Skeletal muscle tissue (tissue), 3 donors: ENCODE measurements at regions not wholly inside any gene's neighbourhood (a gene's known extent, or its start where the extent isn't known, plus 50 kb on each side); places are given as distances from the start of the nearest gene placed in this dataset.
"Not testable (repeated sequence)": the region's sequence is repeated elsewhere in the genome, so short reads cannot be mapped to it uniquely, and the experiment has no call there.

Source experiments
- H3K27ac ChIP-seq: one replicate; pipeline ENCODE4 v1.7.0; 2013; ENCODE audit warnings: mild to moderate bottlenecking, low read depth, low read length, inconsistent platforms
- H3K27me3 ChIP-seq, 3 donors: one replicate each; pipeline ENCODE4 v1.7.0; 2013; ENCODE audit warnings: low read length in 3 of 3; ENCODE audit not compliant: control insufficient read depth in 3 of 3, insufficient read depth in 3 of 3
- H3K36me3 ChIP-seq, 3 donors: one replicate each; pipeline ENCODE4 v1.7.0; 2013; ENCODE audit warnings: low read length in 3 of 3; ENCODE audit not compliant: control insufficient read depth in 3 of 3, insufficient read depth in 3 of 3
- H3K4me1 ChIP-seq, 3 donors: one replicate each; pipeline ENCODE4 v1.7.0; 2013; ENCODE audit warnings: low read length in 3 of 3, mild to moderate bottlenecking in 3 of 3; ENCODE audit not compliant: control insufficient read depth in 3 of 3, insufficient read depth in 3 of 3
- H3K4me3 ChIP-seq, 3 donors: one replicate each; pipeline ENCODE4 v1.7.0; 2013; ENCODE audit warnings: low read length in 3 of 3
- H3K9ac ChIP-seq, 3 donors: one replicate each; pipeline ENCODE4 v1.7.0; 2013; ENCODE audit warnings: low read length in 3 of 3, mild to moderate bottlenecking in 3 of 3, moderate library complexity in 2 of 3, low read depth in 1 of 3
- H3K9me3 ChIP-seq, 3 donors: one replicate each; pipeline ENCODE4 v1.7.0; 2013; ENCODE audit warnings: low read length in 3 of 3; ENCODE audit not compliant: control insufficient read depth in 3 of 3
- donor health status: Osteomylitis.

- Histone ChIP-seq H3K27ac (no peak overlapping the region), H3K9ac (no peak overlapping the region), H3K4me3 (no peak overlapping the region), H3K36me3 (no peaks in the 10 kb centered on the region), H3K27me3 (no peaks in the 10 kb centered on the region), H3K9me3 (no peaks in the 10 kb centered on the region), H3K4me1 (no peaks in the 10 kb centered on the region)
Measured at GRCh38 chr13:61215601-61216000, 200.0 kb downstream of the PCDH20 start.

- H3K9me3 ChIP-seq = no peaks in the 10 kb centered on the region
- H3K4me1 ChIP-seq = no peaks in the 10 kb centered on the region
- H3K36me3 ChIP-seq = no peaks in the 10 kb centered on the region
- no peak overlapping the region for H3K9ac ChIP-seq
- H3K27me3 ChIP-seq = no peaks in the 10 kb centered on the region
- H3K27ac ChIP-seq = no peak overlapping the region
- no peak overlapping the region for H3K4me3 ChIP-seq
Measured at GRCh38 chr13:61215116-61215515, 200.5 kb downstream of the PCDH20 start.

GRCh38 chr13:61214551-61214950, 201.1 kb downstream of the PCDH20 start:
- Histone ChIP-seq H3K9ac (no peak overlapping the region), H3K27ac (no peak overlapping the region), H3K27me3 (no peaks in the 10 kb centered on the region), H3K36me3 (no peaks in the 10 kb centered on the region), H3K4me3 (no peak overlapping the region), H3K9me3 (no peaks in the 10 kb centered on the region), H3K4me1 (no peaks in the 10 kb centered on the region)

GRCh38 chr13:61205898-61206297, 209.8 kb downstream of the PCDH20 start:
- not testable (repeated sequence) for H3K4me1 ChIP-seq, H3K36me3 ChIP-seq, H3K9ac ChIP-seq, H3K4me3 ChIP-seq, H3K27me3 ChIP-seq, H3K9me3 ChIP-seq, H3K27ac ChIP-seq

- Histone ChIP-seq H3K9me3 (no peaks in the 10 kb centered on the region), H3K4me1 (no peaks in the 10 kb centered on the region), H3K36me3 (no peaks in the 10 kb centered on the region), H3K4me3 (no peak overlapping the region), H3K27ac (no peak overlapping the region), H3K27me3 (no peaks in the 10 kb centered on the region), H3K9ac (no peak overlapping the region)
Measured at GRCh38 chr13:61204025-61204424, 211.6 kb downstream of the PCDH20 start.

- Histone ChIP-seq H3K9me3 (no peaks in the 10 kb centered on the region), H3K4me3 (no peak overlapping the region), H3K27me3 (no peaks in the 10 kb centered on the region), H3K36me3 (no peaks in the 10 kb centered on the region), H3K4me1 (no peaks in the 10 kb centered on the region), H3K27ac (no peak overlapping the region), H3K9ac (no peak overlapping the region)
Measured at GRCh38 chr13:61202042-61202441, 213.6 kb downstream of the PCDH20 start.

- Histone ChIP-seq H3K9me3 (no peaks in the 10 kb centered on the region), H3K4me1 (no peaks in the 10 kb centered on the region), H3K27ac (no peak overlapping the region), H3K27me3 (no peaks in the 10 kb centered on the region), H3K4me3 (no peak overlapping the region), H3K9ac (no peak overlapping the region), H3K36me3 (no peaks in the 10 kb centered on the region)
Measured at GRCh38 chr13:61192826-61193225, 222.8 kb downstream of the PCDH20 start.

- no peak overlapping the region for H3K4me3 ChIP-seq
- H3K27ac ChIP-seq = no peak overlapping the region
- H3K9me3 ChIP-seq = no peaks in the 10 kb centered on the region
- H3K4me1 ChIP-seq = no peaks in the 10 kb centered on the region
- H3K36me3 ChIP-seq = no peaks in the 10 kb centered on the region
- no peaks in the 10 kb centered on the region for H3K27me3 ChIP-seq
- no peak overlapping the region for H3K9ac ChIP-seq
Measured at GRCh38 chr13:61188057-61188456, 227.6 kb downstream of the PCDH20 start.

GRCh38 chr13:61187471-61187870, 228.2 kb downstream of the PCDH20 start:
- no peaks in the 10 kb centered on the region for H3K36me3 ChIP-seq
- H3K27me3 ChIP-seq = no peaks in the 10 kb centered on the region
- H3K9me3 ChIP-seq = no peaks in the 10 kb centered on the region
- H3K4me3 ChIP-seq = no peak overlapping the region
- H3K27ac ChIP-seq = no peak overlapping the region
- H3K4me1 ChIP-seq = no peaks in the 10 kb centered on the region
- H3K9ac ChIP-seq = no peak overlapping the region

GRCh38 chr13:61183670-61184069, 232.0 kb downstream of the PCDH20 start:
- no peak overlapping the region for H3K9ac ChIP-seq
- no peak overlapping the region for H3K4me3 ChIP-seq
- H3K9me3 ChIP-seq = no peaks in the 10 kb centered on the region
- no peaks in the 10 kb centered on the region for H3K4me1 ChIP-seq
- no peaks in the 10 kb centered on the region for H3K36me3 ChIP-seq
- no peaks in the 10 kb centered on the region for H3K27me3 ChIP-seq
- no peak overlapping the region for H3K27ac ChIP-seq

- Histone ChIP-seq H3K9me3 (no peaks in the 10 kb centered on the region), H3K4me3 (no peak overlapping the region), H3K36me3 (no peaks in the 10 kb centered on the region), H3K27ac (no peak overlapping the region), H3K27me3 (no peaks in the 10 kb centered on the region), H3K4me1 (no peaks in the 10 kb centered on the region), H3K9ac (no peak overlapping the region)
Measured at GRCh38 chr13:61180234-61180633, 235.4 kb downstream of the PCDH20 start.
